ENCODE measurements at regions not wholly inside any gene's neighbourhood (a gene's known extent, or its start where the extent isn't known, plus 50 kb on each side); places are given as distances from the start of the nearest gene placed in this dataset.

DNA sequence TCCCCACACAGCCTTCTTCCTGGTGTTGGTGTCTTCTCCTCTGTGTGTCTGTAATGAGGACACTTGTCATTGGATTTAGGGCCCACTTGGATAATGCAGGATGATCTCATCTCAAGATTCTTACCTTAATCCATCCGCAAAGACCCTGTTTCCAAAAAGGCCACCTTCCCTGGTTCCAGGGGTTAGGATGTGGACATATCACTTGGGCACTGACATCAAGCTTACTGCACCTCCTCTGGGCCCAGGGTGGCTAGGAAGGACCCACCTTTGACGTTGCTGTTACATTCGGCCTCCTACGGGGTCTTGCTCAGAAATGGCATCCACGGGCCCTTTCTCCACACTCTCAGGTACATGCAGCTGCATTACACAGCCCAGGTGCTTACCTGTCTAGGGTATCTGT is 535.9 kb downstream of the BRD1 start (continued):
- TF ChIP-seq, protein P1, sequence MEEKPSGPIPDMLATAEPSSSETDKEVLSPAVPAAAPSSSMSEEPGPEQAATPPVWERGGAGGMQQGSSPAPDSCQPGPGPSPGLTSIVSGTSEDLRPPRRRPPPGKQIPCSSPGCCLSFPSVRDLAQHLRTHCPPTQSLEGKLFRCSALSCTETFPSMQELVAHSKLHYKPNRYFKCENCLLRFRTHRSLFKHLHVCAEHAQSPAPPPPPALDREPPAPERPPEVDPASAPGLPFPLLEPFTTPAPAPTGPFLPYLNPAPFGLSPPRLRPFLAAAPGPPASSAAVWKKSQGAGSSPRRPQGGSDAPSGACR (CRISPR knock-in tag; IDR thresholded peaks at IDR 0.05): no peak
- TF ChIP-seq ZNF782 (CRISPR knock-in tag; IDR thresholded peaks at IDR 0.05; ENCODE audit: borderline replicate concordance) (no peak), ZNF629 (CRISPR knock-in tag; conservative IDR thresholded peaks at IDR 0.05) (no peak), ETV5 (CRISPR knock-in tag; IDR thresholded peaks at IDR 0.05; ENCODE audit: borderline replicate concordance) (no peak), ZNF589 (CRISPR knock-in tag; conservative IDR thresholded peaks at IDR 0.05) (no peak), IRX3 (CRISPR knock-in tag; IDR thresholded peaks at IDR 0.05; ENCODE audit: borderline replicate concordance, low read depth) (no peak)
- TF ChIP-seq, protein P2, sequence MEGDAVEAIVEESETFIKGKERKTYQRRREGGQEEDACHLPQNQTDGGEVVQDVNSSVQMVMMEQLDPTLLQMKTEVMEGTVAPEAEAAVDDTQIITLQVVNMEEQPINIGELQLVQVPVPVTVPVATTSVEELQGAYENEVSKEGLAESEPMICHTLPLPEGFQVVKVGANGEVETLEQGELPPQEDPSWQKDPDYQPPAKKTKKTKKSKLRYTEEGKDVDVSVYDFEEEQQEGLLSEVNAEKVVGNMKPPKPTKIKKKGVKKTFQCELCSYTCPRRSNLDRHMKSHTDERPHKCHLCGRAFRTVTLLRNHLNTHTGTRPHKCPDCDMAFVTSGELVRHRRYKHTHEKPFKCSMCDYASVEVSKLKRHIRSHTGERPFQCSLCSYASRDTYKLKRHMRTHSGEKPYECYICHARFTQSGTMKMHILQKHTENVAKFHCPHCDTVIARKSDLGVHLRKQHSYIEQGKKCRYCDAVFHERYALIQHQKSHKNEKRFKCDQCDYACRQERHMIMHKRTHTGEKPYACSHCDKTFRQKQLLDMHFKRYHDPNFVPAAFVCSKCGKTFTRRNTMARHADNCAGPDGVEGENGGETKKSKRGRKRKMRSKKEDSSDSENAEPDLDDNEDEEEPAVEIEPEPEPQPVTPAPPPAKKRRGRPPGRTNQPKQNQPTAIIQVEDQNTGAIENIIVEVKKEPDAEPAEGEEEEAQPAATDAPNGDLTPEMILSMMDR (CRISPR knock-in tag; IDR thresholded peaks at IDR 0.05): no peak
- TF ChIP-seq, protein P3, sequence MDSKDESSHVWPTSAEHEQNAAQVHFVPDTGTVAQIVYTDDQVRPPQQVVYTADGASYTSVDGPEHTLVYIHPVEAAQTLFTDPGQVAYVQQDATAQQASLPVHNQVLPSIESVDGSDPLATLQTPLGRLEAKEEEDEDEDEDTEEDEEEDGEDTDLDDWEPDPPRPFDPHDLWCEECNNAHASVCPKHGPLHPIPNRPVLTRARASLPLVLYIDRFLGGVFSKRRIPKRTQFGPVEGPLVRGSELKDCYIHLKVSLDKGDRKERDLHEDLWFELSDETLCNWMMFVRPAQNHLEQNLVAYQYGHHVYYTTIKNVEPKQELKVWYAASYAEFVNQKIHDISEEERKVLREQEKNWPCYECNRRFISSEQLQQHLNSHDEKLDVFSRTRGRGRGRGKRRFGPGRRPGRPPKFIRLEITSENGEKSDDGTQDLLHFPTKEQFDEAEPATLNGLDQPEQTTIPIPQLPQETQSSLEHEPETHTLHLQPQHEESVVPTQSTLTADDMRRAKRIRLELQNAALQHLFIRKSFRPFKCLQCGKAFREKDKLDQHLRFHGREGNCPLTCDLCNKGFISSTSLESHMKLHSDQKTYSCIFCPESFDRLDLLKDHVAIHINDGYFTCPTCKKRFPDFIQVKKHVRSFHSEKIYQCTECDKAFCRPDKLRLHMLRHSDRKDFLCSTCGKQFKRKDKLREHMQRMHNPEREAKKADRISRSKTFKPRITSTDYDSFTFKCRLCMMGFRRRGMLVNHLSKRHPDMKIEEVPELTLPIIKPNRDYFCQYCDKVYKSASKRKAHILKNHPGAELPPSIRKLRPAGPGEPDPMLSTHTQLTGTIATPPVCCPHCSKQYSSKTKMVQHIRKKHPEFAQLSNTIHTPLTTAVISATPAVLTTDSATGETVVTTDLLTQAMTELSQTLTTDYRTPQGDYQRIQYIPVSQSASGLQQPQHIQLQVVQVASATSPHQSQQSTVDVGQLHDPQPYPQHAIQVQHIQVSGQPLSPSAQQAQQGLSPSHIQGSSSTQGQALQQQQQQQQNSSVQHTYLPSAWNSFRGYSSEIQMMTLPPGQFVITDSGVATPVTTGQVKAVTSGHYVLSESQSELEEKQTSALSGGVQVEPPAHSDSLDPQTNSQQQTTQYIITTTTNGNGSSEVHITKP (CRISPR knock-in tag; IDR thresholded peaks at IDR 0.05; ENCODE audit: low read depth): no peak
- TF ChIP-seq, protein P4, sequence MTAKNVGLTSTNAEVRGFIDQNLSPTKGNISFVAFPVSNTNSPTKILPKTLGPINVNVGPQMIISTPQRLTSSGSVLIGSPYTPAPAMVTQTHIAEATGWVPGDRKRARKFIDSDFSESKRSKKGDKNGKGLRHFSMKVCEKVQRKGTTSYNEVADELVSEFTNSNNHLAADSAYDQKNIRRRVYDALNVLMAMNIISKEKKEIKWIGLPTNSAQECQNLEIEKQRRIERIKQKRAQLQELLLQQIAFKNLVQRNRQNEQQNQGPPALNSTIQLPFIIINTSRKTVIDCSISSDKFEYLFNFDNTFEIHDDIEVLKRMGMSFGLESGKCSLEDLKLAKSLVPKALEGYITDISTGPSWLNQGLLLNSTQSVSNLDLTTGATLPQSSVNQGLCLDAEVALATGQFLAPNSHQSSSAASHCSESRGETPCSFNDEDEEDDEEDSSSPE (CRISPR knock-in tag; IDR thresholded peaks at IDR 0.05): no peak

All from HepG2 (cell line).